Endothelial cell of umbilical vein (primary cell): ENCODE measurements at regions not wholly inside any gene's neighbourhood (a gene's known extent, or its start where the extent isn't known, plus 50 kb on each side); places are given as distances from the start of the nearest gene placed in this dataset.

ENCODE experiments used
- BruUV-seq: library from RNA; stranded (reverse); fragments of 400-500 nt; replicated peaks from 2 replicates; lab custom pipeline; 2021; lab: Mats Ljungman, UMichigan
- CTCF ChIA-PET: fragments of 300-600, 350-600 bp; sonication (Branson Sonifier 250); formaldehyde crosslinking; loops from one replicate; lab custom pipeline; 2021; ENCODE audit warnings: antibody characterized with exemption, inconsistent platforms; lab: Charles Lee
- POLR2A ChIA-PET: fragments of 300-600, 350-600 bp; sonication (Branson Sonifier 250); formaldehyde crosslinking; loops from one replicate; lab custom pipeline; 2021; ENCODE audit warnings: antibody characterized with exemption, inconsistent platforms; lab: Charles Lee
- DNase-seq: peaks from one replicate; pipeline ENCODE4 v3.0.0-alpha.2; 2011; ENCODE audit warnings: low read depth, low spot score
- FAIRE-seq: peaks from 2 replicates; lab custom pipeline; 2011; peaks lifted over from hg19 to GRCh38; lab: Jason Lieb, UNC
- H2AFZ ChIP-seq: 2 replicates; pipeline ENCODE4 v1.6.0; 2012; ENCODE audit warnings: low read depth, low read length, control low read depth, inconsistent platforms
- H3K27ac ChIP-seq: 2 replicates; pipeline ENCODE4 v1.5.1; 2011; ENCODE audit warnings: low read depth, mild to moderate bottlenecking, control low read depth, low read length, moderate library complexity; ENCODE audit not compliant: insufficient read depth
- H3K27me3 ChIP-seq, 2 experiments: 2 replicates each; pipeline versions ENCODE4 v1.6.0 to v1.6.1; 2011; ENCODE audit warnings: low read length in 2 of 2, mixed read lengths in 1 of 2; ENCODE audit not compliant: control insufficient read depth in 2 of 2, insufficient read depth in 2 of 2
- H3K36me3 ChIP-seq, 2 experiments: 2 replicates in 1 of 2; 3 replicates in 1 of 2; pipeline ENCODE4 v1.5.1; 2011; ENCODE audit warnings: low read length in 2 of 2, mild to moderate bottlenecking in 1 of 2, moderate library complexity in 1 of 2; ENCODE audit not compliant: control insufficient read depth in 2 of 2, insufficient read depth in 2 of 2; ENCODE audit errors: extremely low read depth in 1 of 2
- H3K4me1 ChIP-seq: 3 replicates; pipeline ENCODE4 v1.5.1; 2011; ENCODE audit warnings: mild to moderate bottlenecking, low read length; ENCODE audit not compliant: control insufficient read depth, insufficient read depth; ENCODE audit errors: extremely low read depth
- H3K4me2 ChIP-seq: 2 replicates; pipeline ENCODE4 v1.6.1; 2011; ENCODE audit warnings: low read length, control low read depth, mixed read lengths; ENCODE audit not compliant: insufficient read depth
- H3K4me3 ChIP-seq, 3 experiments: fragments of 200-600 bp in 1 of 3; sonication (generic), shearing (Covaris generic) in 1 of 3; replicated peaks in 1 of 3; 2 replicates each; pipeline ENCODE4 v1.5.1; 2011 to 2016; ENCODE audit warnings: control low read depth in 3 of 3, low read length in 3 of 3, mild to moderate bottlenecking in 2 of 3, inconsistent platforms in 1 of 3, low read depth in 1 of 3, moderate library complexity in 1 of 3; ENCODE audit not compliant: insufficient read depth in 1 of 3
- H3K79me2 ChIP-seq: 2 replicates; pipeline ENCODE4 v1.6.0; 2012; ENCODE audit warnings: low read length, inconsistent platforms; ENCODE audit not compliant: control insufficient read depth, insufficient read depth
- H3K9ac ChIP-seq: replicated peaks from 2 replicates; pipeline ENCODE3; 2011; ENCODE audit warnings: low read length, control low read depth; ENCODE audit not compliant: insufficient read depth; ENCODE audit errors: extremely low read depth
- H3K9me1 ChIP-seq: replicated peaks from 3 replicates; pipeline ENCODE4 v1.6.0; 2011; ENCODE audit warnings: mild to moderate bottlenecking, low read length; ENCODE audit not compliant: control insufficient read depth, insufficient read depth; ENCODE audit errors: extremely low read depth
- H3K9me3 ChIP-seq: replicated peaks from 2 replicates; pipeline ENCODE4 v1.5.1; 2012; ENCODE audit warnings: low read length, inconsistent platforms; ENCODE audit not compliant: control insufficient read depth, insufficient read depth
- H4K20me1 ChIP-seq: replicated peaks from 2 replicates; pipeline ENCODE3; 2011; ENCODE audit warnings: mild to moderate bottlenecking, low read length; ENCODE audit not compliant: control insufficient read depth, insufficient read depth; ENCODE audit errors: extremely low read depth
- CTCF ChIP-seq, 2 donors: IDR thresholded peaks; 1 replicate in 1 of 2; 2 replicates in 1 of 2; pipeline ENCODE4 v1.5.1; 2011; ENCODE audit warnings: low read length in 2 of 2, mild to moderate bottlenecking in 2 of 2, moderate library complexity in 2 of 2, control low read depth in 1 of 2, inconsistent platforms in 1 of 2, low read depth in 1 of 2; ENCODE audit not compliant: insufficient read depth in 1 of 2; ENCODE audit errors: extremely low read depth in 1 of 2
- EZH2 ChIP-seq: IDR thresholded peaks from 2 replicates; pipeline ENCODE4 v1.6.1; 2012; ENCODE audit warnings: borderline replicate concordance, low read depth, mild to moderate bottlenecking, moderate library complexity, low read length, inconsistent platforms; ENCODE audit not compliant: severe bottlenecking
- FOS ChIP-seq: IDR thresholded peaks from 2 replicates; pipeline ENCODE4 v1.6.1; 2011; ENCODE audit warnings: mild to moderate bottlenecking, low read length, moderate library complexity, borderline replicate concordance; ENCODE audit not compliant: insufficient read depth
- GATA2 ChIP-seq: IDR thresholded peaks from 2 replicates; pipeline ENCODE4 v1.7.0; 2011; ENCODE audit warnings: low read depth, mild to moderate bottlenecking, moderate library complexity, mixed read lengths, low read length; ENCODE audit not compliant: insufficient read length, insufficient read depth
- JUN ChIP-seq: IDR thresholded peaks from 2 replicates; pipeline ENCODE4 v1.6.1; 2011; ENCODE audit warnings: borderline replicate concordance, low read depth; ENCODE audit not compliant: insufficient read length, insufficient read depth
- MYC ChIP-seq: IDR thresholded peaks from one replicate; pipeline ENCODE4 v1.6.1; 2011; ENCODE audit warnings: mild to moderate bottlenecking, low read depth, low read length
- POLR2A ChIP-seq: IDR thresholded peaks from 2 replicates; pipeline ENCODE4 v1.6.1; 2012; ENCODE audit warnings: low read depth, mild to moderate bottlenecking, control low read depth, low read length
- POLR2AphosphoS5 ChIP-seq: IDR thresholded peaks from 2 replicates; pipeline ENCODE4 v1.6.1; 2012; ENCODE audit warnings: low read depth, mild to moderate bottlenecking, control low read depth, low read length, moderate library complexity; ENCODE audit not compliant: insufficient read depth
- dilution Hi-C: fragments of 300-500 bp; cut with MboI; formaldehyde crosslinking; loops from one replicate; pipeline ENCODE4 v1.15.0; 2019; ENCODE audit warnings: low sequenced_read_pairs; ENCODE audit not compliant: extremely low pct_ligation_motif_present
- intact Hi-C: fragments of 100-400 bp; cut with micrococcal nuclease; formaldehyde crosslinking; loops from one replicate; pipeline ENCODE4 v1.10.0; 2022
- TF ChIP-seq, protein P1 (sequence below): IDR thresholded peaks from 2 replicates; pipeline ENCODE4 v1.6.1; 2011; ENCODE audit not compliant: insufficient read depth, insufficient read length

DNA sequence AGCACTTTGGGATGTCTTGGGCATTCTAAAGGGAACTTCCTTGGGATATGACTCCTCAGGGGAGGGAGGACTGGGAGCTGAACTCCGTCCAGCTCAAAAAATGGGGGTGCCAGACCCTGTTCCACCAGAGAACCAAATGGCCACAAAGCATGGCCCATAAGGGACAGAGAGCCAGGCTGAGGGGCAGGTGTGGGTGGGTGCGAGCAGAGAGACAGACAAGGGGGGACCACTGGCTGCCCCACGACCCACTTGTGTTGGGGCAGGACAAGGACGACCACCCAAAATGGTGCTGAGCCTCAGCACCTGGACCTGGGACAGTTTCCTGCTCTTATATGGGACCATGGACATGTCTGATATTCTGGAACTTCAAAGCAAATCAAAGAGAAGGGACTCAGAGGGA is 148.2 kb upstream of the MLN start:
- Histone ChIP-seq H3K36me3 (no peaks in the 10 kb centered on the region), H3K27ac (no peak overlapping the region), H3K27me3 (peaks cover 0 to 4% of the 10 kb centered on the region in 2 experiments), H4K20me1 (no peaks in the 10 kb centered on the region), H3K9me3 (no peaks in the 10 kb centered on the region), H3K9ac (no peak overlapping the region), H3K4me2 (no peak overlapping the region), H3K79me2 (no peaks in the 10 kb centered on the region), H3K4me1 (no peaks in the 10 kb centered on the region), H2AFZ (no peak overlapping the region), H3K9me1 (no peaks in the 10 kb centered on the region), H3K4me3 (no peak overlapping the region)
- no TSS peak for BruUV-seq
- TF ChIP-seq GATA2, result no peak
- TF ChIP-seq POLR2A, result no peak
- TF ChIP-seq MYC, result no peak
- TF ChIP-seq FOS, result no peak
- TF ChIP-seq JUN, result no peak
- TF ChIP-seq, protein P1, sequence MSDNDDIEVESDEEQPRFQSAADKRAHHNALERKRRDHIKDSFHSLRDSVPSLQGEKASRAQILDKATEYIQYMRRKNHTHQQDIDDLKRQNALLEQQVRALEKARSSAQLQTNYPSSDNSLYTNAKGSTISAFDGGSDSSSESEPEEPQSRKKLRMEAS, result no peak
- TF ChIP-seq EZH2, result no peak
- TF ChIP-seq POLR2AphosphoS5, result no peak
- TF ChIP-seq CTCF (IDR thresholded peaks at IDR 0.05; ENCODE audit: extremely low read depth in 1 of 2, insufficient read depth in 1 of 2, low read depth in 1 of 2, low read length in 2 of 2), result no peak
- ChIA-PET POLR2A (no interaction called here), CTCF (interaction anchor here (1.0 to 2.0 kb wide), 2 partner anchors 9 kb away, joined by 3 to 8 read pairs; no protein-coding TSS in a partner anchor)
- no peak for FAIRE-seq
- dilution Hi-C loops, result no loop called here
- intact Hi-C loops, result no loop called here
- DNase-seq, result no peak
